K562 (cell line): ENCODE measurements at regions not wholly inside any gene's neighbourhood (a gene's known extent, or its start where the extent isn't known, plus 50 kb on each side); places are given as distances from the start of the nearest gene placed in this dataset.

ENCODE experiments used
- ATAC-seq: fragments of 200-7000 bp; cut with Tn5 transposase; 3 replicates; pipeline ENCODE4 v1.9.1; 2020; ENCODE audit warnings: moderate library complexity
- BruUV-seq: library from RNA; stranded (reverse); fragments of 400-500 nt; replicated peaks from 2 replicates; lab custom pipeline; 2021; lab: Mats Ljungman, UMichigan
- CTCF ChIA-PET: fragments of 300-600 bp; formaldehyde crosslinking; extraction: SDS; loops from one replicate; lab custom pipeline; 2021; ENCODE audit warnings: low intra/inter-chr PET ratio; lab: Yijun Ruan, JAX
- POLR2A ChIA-PET: fragments of 300-600, 350-650 bp; sonication (Branson Sonifier 250); formaldehyde crosslinking; extraction: SDS; loops from one replicate; lab custom pipeline; 2021; ENCODE audit warnings: antibody characterized with exemption, inconsistent platforms; lab: Yijun Ruan, JAX
- DNase-seq, 4 experiments: peaks; one replicate each; pipeline versions ENCODE4 v3.0.0 to v3.0.0-alpha.2; 2011 to 2018; ENCODE audit warnings: low spot score in 3 of 4, mixed read lengths in 3 of 4; ENCODE audit errors: extremely low read depth in 1 of 4
- FAIRE-seq: peaks from 2 replicates; lab custom pipeline; 2011; peaks lifted over from hg19 to GRCh38; lab: Jason Lieb, UNC
- H2AFZ ChIP-seq: 2 replicates; pipeline ENCODE4 v1.6.0; 2011; ENCODE audit warnings: low read depth, low read length, control low read depth, inconsistent platforms
- H3K27ac ChIP-seq: fragments of 200-600 bp; 3 replicates; pipeline ENCODE4 v1.8.0; 2011; ENCODE audit warnings: low read depth, mild to moderate bottlenecking, control low read depth, inconsistent platforms, low read length, moderate library complexity, mixed read lengths; ENCODE audit errors: extremely low read depth
- H3K27me3 ChIP-seq, 2 experiments: fragments of 300-600 bp in 1 of 2; 2 replicates in 1 of 2; 3 replicates in 1 of 2; pipeline versions ENCODE4 v1.6.0 to v1.8.0; 2011; ENCODE audit warnings: inconsistent platforms in 2 of 2, low read length in 2 of 2, mild to moderate bottlenecking in 1 of 2, mixed read lengths in 1 of 2, moderate library complexity in 1 of 2; ENCODE audit not compliant: control insufficient read depth in 2 of 2, insufficient read depth in 2 of 2
- H3K36me3 ChIP-seq: fragments of 300-600 bp; 3 replicates; pipeline ENCODE4 v1.8.0; 2011; ENCODE audit warnings: mild to moderate bottlenecking, low read length, inconsistent platforms; ENCODE audit not compliant: control insufficient read depth, insufficient read depth
- H3K4me1 ChIP-seq, 2 experiments: fragments of 200-600 bp in 1 of 2; replicated peaks in 1 of 2; 2 replicates in 1 of 2; 3 replicates in 1 of 2; pipeline versions ENCODE4 v1.5.1 to v1.8.0; 2011; ENCODE audit warnings: inconsistent platforms in 2 of 2, low read length in 2 of 2, mild to moderate bottlenecking in 1 of 2, mixed read lengths in 1 of 2, moderate library complexity in 1 of 2; ENCODE audit not compliant: control insufficient read depth in 2 of 2, insufficient read depth in 2 of 2
- H3K4me2 ChIP-seq: 2 replicates; pipeline ENCODE4 v1.6.1; 2011; ENCODE audit warnings: low read length, control low read depth, inconsistent platforms, mixed read lengths; ENCODE audit not compliant: insufficient read depth
- H3K4me3 ChIP-seq: fragments of 200-600 bp; sonication (generic), shearing (Covaris generic); 2 replicates; pipeline ENCODE4 v1.5.1; 2016; ENCODE audit warnings: control low read depth, inconsistent platforms
- H3K79me2 ChIP-seq: fragments of 200-600 bp; 3 replicates; pipeline ENCODE4 v1.8.0; 2011; ENCODE audit warnings: low read length, inconsistent platforms; ENCODE audit not compliant: control insufficient read depth, insufficient read depth
- H3K9ac ChIP-seq, 2 experiments: 2 replicates each; pipeline versions ENCODE4 v1.6.0 to v1.6.1; 2011; ENCODE audit warnings: low read depth in 2 of 2, low read length in 2 of 2, control low read depth in 1 of 2, inconsistent platforms in 1 of 2, mild to moderate bottlenecking in 1 of 2, mixed read lengths in 1 of 2; ENCODE audit not compliant: insufficient read depth in 1 of 2
- H3K9me1 ChIP-seq: one replicate; pipeline ENCODE4 v1.6.0; 2011; ENCODE audit warnings: inconsistent platforms, mild to moderate bottlenecking, low read length, moderate library complexity; ENCODE audit not compliant: control insufficient read depth, insufficient read depth
- H3K9me3 ChIP-seq: replicated peaks from 2 replicates; pipeline ENCODE4 v1.5.1; 2011; ENCODE audit warnings: low read depth, low read length, inconsistent platforms; ENCODE audit not compliant: control insufficient read depth, insufficient read depth
- H4K20me1 ChIP-seq: replicated peaks from 2 replicates; pipeline ENCODE4 v1.6.1; 2011; ENCODE audit warnings: low read length, inconsistent platforms, mixed read lengths; ENCODE audit not compliant: control insufficient read depth, insufficient read depth
- RNF2 ChIP-seq: sonication (generic); IDR thresholded peaks from 2 replicates; pipeline ENCODE4 v1.6.1; 2016
- SIX5 ChIP-seq, 2 experiments: IDR thresholded peaks; 2 replicates each; pipeline ENCODE4 v1.6.1; 2011; ENCODE audit warnings: low read length in 2 of 2, borderline replicate concordance in 1 of 2, low read depth in 1 of 2, mild to moderate bottlenecking in 1 of 2, moderate library complexity in 1 of 2; ENCODE audit not compliant: insufficient read depth in 1 of 2
- SMAD1 ChIP-seq: fragments of 150-350 bp; IDR thresholded peaks from 2 replicates; pipeline ENCODE4 v1.6.1; 2014; ENCODE audit warnings: low read length, low read depth; ENCODE audit not compliant: partially characterized antibody
- SMARCA5 ChIP-seq: fragments of 450-650 bp; IDR thresholded peaks from 2 replicates; pipeline ENCODE4 v1.6.1; 2016
- SOX6 ChIP-seq: fragments of 450-650 bp; IDR thresholded peaks from 2 replicates; pipeline ENCODE4 v1.6.1; 2014; ENCODE audit warnings: mild to moderate bottlenecking
- TAL1 ChIP-seq: fragments of 450-650 bp; IDR thresholded peaks from 2 replicates; pipeline ENCODE4 v1.6.1; 2016; ENCODE audit warnings: mild to moderate bottlenecking
- ZNF274 ChIP-seq: IDR thresholded peaks from 2 replicates; pipeline ENCODE4 v1.6.1; 2011; ENCODE audit warnings: low read depth, mild to moderate bottlenecking, low read length, moderate library complexity, borderline replicate concordance
- WGBS: fragments of 100-300 bp; shearing (Covaris generic); methylation state at CpG from one replicate; pipeline ENCODE4 v1.1.6; 2016; ENCODE audit warnings: low coverage, mixed read lengths; ENCODE audit not compliant: insufficient coverage; ENCODE audit errors: missing lambda C conversion rate; 5-methylcytosine and 5-hydroxymethylcytosine counted together
- in situ Hi-C: fragments of 300-500 bp; cut with MboI; formaldehyde crosslinking; loops from 4 replicates; pipeline ENCODE4 v1.15.0; 2018; ENCODE audit warnings: inconsistent platforms, mixed read lengths
- intact Hi-C: fragments of 100-400 bp; cut with micrococcal nuclease; formaldehyde crosslinking; loops from 2 replicates; pipeline ENCODE4 v1.14.2; 2022
- TF ChIP-seq, protein P1 (sequence below): fragments of 250-450 bp; sonication (Bioruptor Pico); IDR thresholded peaks from 2 replicates; pipeline ENCODE4 v1.8.0; 2022; ENCODE audit warnings: moderate library complexity, mild to moderate bottlenecking, inconsistent platforms

DNA sequence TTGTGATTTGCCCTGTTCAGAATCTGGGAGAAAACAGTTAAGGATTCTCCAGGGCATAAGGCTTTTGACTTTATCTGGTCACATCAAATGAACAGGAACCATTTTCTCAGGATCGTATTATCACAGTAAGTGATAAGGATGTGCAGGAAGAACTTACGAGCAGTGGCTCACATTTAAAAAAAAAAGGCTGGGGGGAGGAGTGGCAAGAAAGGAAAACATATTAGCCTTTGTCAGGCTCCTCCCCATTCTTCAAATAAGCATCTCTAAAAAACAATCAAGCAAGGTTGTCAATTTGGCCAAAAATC lies 234.3 kb upstream of the TMEM161B start:
- ChIA-PET CTCF (no interaction called here), POLR2A (no interaction called here)
- no peak overlapping the region for H2AFZ ChIP-seq
- no peak for DNase-seq
- BruUV-seq, result no TSS peak
- in situ Hi-C loops, result no loop called here
- no peaks in the 10 kb centered on the region for H4K20me1 ChIP-seq
- no peak overlapping the region for H3K9ac ChIP-seq
- no peak overlapping the region for H3K4me3 ChIP-seq
- H3K27ac ChIP-seq, result no peak overlapping the region
- H3K79me2 ChIP-seq, result no peaks in the 10 kb centered on the region
- no peak overlapping the region for H3K4me2 ChIP-seq
- TF ChIP-seq RNF2, result no peak
- TF ChIP-seq SIX5 (IDR thresholded peaks at IDR 0.05; ENCODE audit: borderline replicate concordance in 1 of 2, insufficient read depth in 1 of 2, low read depth in 1 of 2, low read length in 2 of 2), result no peak
- no peak for TF ChIP-seq SOX6
- no peak for TF ChIP-seq SMARCA5
- TF ChIP-seq TAL1, result no peak
- TF ChIP-seq, protein P1, sequence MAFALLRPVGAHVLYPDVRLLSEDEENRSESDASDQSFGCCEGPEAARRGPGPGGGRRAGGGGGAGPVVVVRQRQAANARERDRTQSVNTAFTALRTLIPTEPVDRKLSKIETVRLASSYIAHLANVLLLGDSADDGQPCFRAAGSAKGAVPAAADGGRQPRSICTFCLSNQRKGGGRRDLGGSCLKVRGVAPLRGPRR (CRISPR knock-in tag), result no peak
- TF ChIP-seq SMAD1, result no peak
- TF ChIP-seq ZNF274, result no peak
- no peaks in the 10 kb centered on the region; a peak in 1 of 5 replicates for H3K27me3 ChIP-seq
- H3K9me1 ChIP-seq, result no peaks in the 10 kb centered on the region
- no peak for FAIRE-seq
- intact Hi-C loops, result no loop called here
- H3K4me1 ChIP-seq, result no peaks in the 10 kb centered on the region
- H3K36me3 ChIP-seq, result no peaks in the 10 kb centered on the region
- no peak for ATAC-seq
- H3K9me3 ChIP-seq, result no peaks in the 10 kb centered on the region
- WGBS, result 0% methylated on average over 2 of the region's 2 CpGs
